SK-N-SH (cell line): ENCODE measurements at regions not wholly inside any gene's neighbourhood (a gene's known extent, or its start where the extent isn't known, plus 50 kb on each side); places are given as distances from the start of the nearest gene placed in this dataset.

Experiments
- REST ChIP-seq: IDR thresholded peaks from 2 replicates; pipeline ENCODE4 v1.6.1; 2012; ENCODE audit warnings: mild to moderate bottlenecking, low read depth, low read length, moderate library complexity
- TF ChIP-seq, protein P1 (sequence below): fragments of 200-600 bp; sonication (generic); IDR thresholded peaks from 2 replicates; pipeline ENCODE4 v1.6.1; 2017; ENCODE audit warnings: antibody characterized with exemption, mild to moderate bottlenecking, moderate library complexity

GRCh38 chr16:65919145-65919985 lies 447.1 kb upstream of the CDH5 start:
- no peak for TF ChIP-seq REST
- TF ChIP-seq, protein P1, sequence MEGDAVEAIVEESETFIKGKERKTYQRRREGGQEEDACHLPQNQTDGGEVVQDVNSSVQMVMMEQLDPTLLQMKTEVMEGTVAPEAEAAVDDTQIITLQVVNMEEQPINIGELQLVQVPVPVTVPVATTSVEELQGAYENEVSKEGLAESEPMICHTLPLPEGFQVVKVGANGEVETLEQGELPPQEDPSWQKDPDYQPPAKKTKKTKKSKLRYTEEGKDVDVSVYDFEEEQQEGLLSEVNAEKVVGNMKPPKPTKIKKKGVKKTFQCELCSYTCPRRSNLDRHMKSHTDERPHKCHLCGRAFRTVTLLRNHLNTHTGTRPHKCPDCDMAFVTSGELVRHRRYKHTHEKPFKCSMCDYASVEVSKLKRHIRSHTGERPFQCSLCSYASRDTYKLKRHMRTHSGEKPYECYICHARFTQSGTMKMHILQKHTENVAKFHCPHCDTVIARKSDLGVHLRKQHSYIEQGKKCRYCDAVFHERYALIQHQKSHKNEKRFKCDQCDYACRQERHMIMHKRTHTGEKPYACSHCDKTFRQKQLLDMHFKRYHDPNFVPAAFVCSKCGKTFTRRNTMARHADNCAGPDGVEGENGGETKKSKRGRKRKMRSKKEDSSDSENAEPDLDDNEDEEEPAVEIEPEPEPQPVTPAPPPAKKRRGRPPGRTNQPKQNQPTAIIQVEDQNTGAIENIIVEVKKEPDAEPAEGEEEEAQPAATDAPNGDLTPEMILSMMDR = no peak
